ENCODE measurements at regions not wholly inside any gene's neighbourhood (a gene's known extent, or its start where the extent isn't known, plus 50 kb on each side); places are given as distances from the start of the nearest gene placed in this dataset.

- TF ChIP-seq CTCF (IDR thresholded peaks at IDR 0.05; ENCODE audit: low read depth, low read length, poor library complexity, severe bottlenecking) (no peak), EZH2phosphoT487 (IDR thresholded peaks at IDR 0.05; ENCODE audit: borderline replicate concordance, low read length) (no peak)
Observed at GRCh38 chr4:107276052-107276451, 239.9 kb upstream of the DKK2 start.

All from DOHH2 (cell line).